Astrocyte (in vitro differentiated cells and primary cell): ENCODE measurements at regions not wholly inside any gene's neighbourhood (a gene's known extent, or its start where the extent isn't known, plus 50 kb on each side); places are given as distances from the start of the nearest gene placed in this dataset.

Experiments
- DNase-seq: peaks from one replicate; pipeline ENCODE4 v3.0.0-alpha.2; 2010; ENCODE audit warnings: low read depth
- FAIRE-seq: peaks from 2 replicates; lab custom pipeline; 2011; peaks lifted over from hg19 to GRCh38; lab: Jason Lieb, UNC
- H2AFZ ChIP-seq: 2 replicates; pipeline ENCODE4 v1.6.0; 2012; ENCODE audit warnings: low read depth, low read length, inconsistent platforms
- H3K27ac ChIP-seq: 2 replicates; pipeline ENCODE4 v1.5.1; 2011; ENCODE audit warnings: low read depth, low read length, inconsistent platforms
- H3K27me3 ChIP-seq: 2 replicates; pipeline ENCODE4 v1.6.0; 2011; ENCODE audit warnings: low read length, inconsistent platforms; ENCODE audit not compliant: insufficient read depth
- H3K36me3 ChIP-seq: 2 replicates; pipeline ENCODE4 v1.5.1; 2011; ENCODE audit warnings: low read length, inconsistent platforms; ENCODE audit not compliant: insufficient read depth
- H3K4me1 ChIP-seq: 2 replicates; pipeline ENCODE4 v1.5.1; 2011; ENCODE audit warnings: low read length, inconsistent platforms; ENCODE audit not compliant: insufficient read depth
- H3K4me2 ChIP-seq: 2 replicates; pipeline ENCODE4 v1.6.0; 2012; ENCODE audit warnings: low read length, inconsistent platforms
- H3K4me3 ChIP-seq: 2 replicates; pipeline ENCODE4 v1.5.1; 2011; ENCODE audit warnings: low read depth, mild to moderate bottlenecking, low read length, inconsistent platforms; ENCODE audit not compliant: insufficient read depth
- H3K79me2 ChIP-seq: 2 replicates; pipeline ENCODE4 v1.6.0; 2012; ENCODE audit warnings: mild to moderate bottlenecking, low read length, inconsistent platforms; ENCODE audit not compliant: insufficient read depth
- H3K9ac ChIP-seq: 2 replicates; pipeline ENCODE4 v1.6.0; 2012; ENCODE audit warnings: mild to moderate bottlenecking, low read length, inconsistent platforms
- H3K9me3 ChIP-seq: 2 replicates; pipeline ENCODE4 v1.5.1; 2012; ENCODE audit warnings: low read depth, mild to moderate bottlenecking, low read length, inconsistent platforms; ENCODE audit not compliant: insufficient read depth
- H4K20me1 ChIP-seq: 2 replicates; pipeline ENCODE4 v1.6.0; 2012; ENCODE audit warnings: low read length, inconsistent platforms; ENCODE audit not compliant: insufficient read depth
- H3K27ac Mint-ChIP-seq: one replicate; pipeline ENCODE4 v1.8.0; 2021; ENCODE audit warnings: mild to moderate bottlenecking, mixed read lengths; ENCODE audit not compliant: unreplicated experiment
- H3K27me3 Mint-ChIP-seq: one replicate; pipeline ENCODE4 v1.8.0; 2021; ENCODE audit warnings: low read depth, mixed read lengths; ENCODE audit not compliant: unreplicated experiment
- H3K36me3 Mint-ChIP-seq: one replicate; pipeline ENCODE4 v1.8.0; 2021; ENCODE audit warnings: low read depth, mixed read lengths; ENCODE audit not compliant: unreplicated experiment
- H3K4me1 Mint-ChIP-seq: one replicate; pipeline ENCODE4 v1.8.0; 2021; ENCODE audit warnings: low read depth, mixed read lengths; ENCODE audit not compliant: unreplicated experiment
- H3K4me3 Mint-ChIP-seq: one replicate; pipeline ENCODE4 v1.8.0; 2021; ENCODE audit warnings: mild to moderate bottlenecking, moderate library complexity, mixed read lengths; ENCODE audit not compliant: unreplicated experiment
- H3K9me3 Mint-ChIP-seq: one replicate; pipeline ENCODE4 v1.8.0; 2021; ENCODE audit warnings: mild to moderate bottlenecking, mixed read lengths; ENCODE audit not compliant: unreplicated experiment
- EZH2 ChIP-seq: IDR thresholded peaks from 2 replicates; pipeline ENCODE4 v1.6.1; 2012; ENCODE audit warnings: mild to moderate bottlenecking, low read length, inconsistent platforms; ENCODE audit not compliant: insufficient read depth
- TF ChIP-seq, protein P1 (sequence below): IDR thresholded peaks from 2 replicates; pipeline ENCODE4 v1.5.1; 2011; ENCODE audit warnings: low read depth, mild to moderate bottlenecking, inconsistent platforms, low read length, moderate library complexity; ENCODE audit not compliant: insufficient read depth

DNA sequence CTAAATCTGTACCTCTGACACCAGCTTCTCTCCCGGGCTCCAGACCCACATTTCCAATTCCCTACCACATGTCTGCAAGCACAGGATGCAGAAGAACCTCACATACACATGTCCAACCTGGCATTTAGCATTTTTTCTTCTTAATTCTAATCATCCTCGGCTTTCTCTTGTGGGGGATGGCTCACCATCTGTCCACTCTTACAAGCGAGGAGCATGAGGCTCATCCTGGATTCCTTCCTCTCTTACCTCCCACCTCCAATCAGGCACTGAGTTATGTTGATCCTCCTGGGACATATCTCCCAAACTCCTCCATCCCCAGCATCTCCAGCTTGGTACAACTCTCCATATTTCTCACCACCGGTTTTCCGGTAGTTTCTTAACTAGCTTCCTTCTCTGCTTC, 149.8 kb upstream of the LARGE1 start:
- H3K79me2 ChIP-seq, result no peaks in the 10 kb centered on the region
- H3K27me3 ChIP-seq, result no peaks in the 10 kb centered on the region
- Mint-ChIP-seq H3K4me1 (no peaks in the 10 kb centered on the region), H3K9me3 (no peaks in the 10 kb centered on the region), H3K27me3 (peaks cover 15% of the 10 kb centered on the region), H3K4me3 (no peak overlapping the region), H3K36me3 (no peaks in the 10 kb centered on the region), H3K27ac (no peak overlapping the region)
- peaks cover 4% of the 10 kb centered on the region for H3K9me3 ChIP-seq
- H3K27ac ChIP-seq, result no peak overlapping the region
- FAIRE-seq, result no peak
- H3K9ac ChIP-seq, result no peak overlapping the region
- TF ChIP-seq, protein P1, sequence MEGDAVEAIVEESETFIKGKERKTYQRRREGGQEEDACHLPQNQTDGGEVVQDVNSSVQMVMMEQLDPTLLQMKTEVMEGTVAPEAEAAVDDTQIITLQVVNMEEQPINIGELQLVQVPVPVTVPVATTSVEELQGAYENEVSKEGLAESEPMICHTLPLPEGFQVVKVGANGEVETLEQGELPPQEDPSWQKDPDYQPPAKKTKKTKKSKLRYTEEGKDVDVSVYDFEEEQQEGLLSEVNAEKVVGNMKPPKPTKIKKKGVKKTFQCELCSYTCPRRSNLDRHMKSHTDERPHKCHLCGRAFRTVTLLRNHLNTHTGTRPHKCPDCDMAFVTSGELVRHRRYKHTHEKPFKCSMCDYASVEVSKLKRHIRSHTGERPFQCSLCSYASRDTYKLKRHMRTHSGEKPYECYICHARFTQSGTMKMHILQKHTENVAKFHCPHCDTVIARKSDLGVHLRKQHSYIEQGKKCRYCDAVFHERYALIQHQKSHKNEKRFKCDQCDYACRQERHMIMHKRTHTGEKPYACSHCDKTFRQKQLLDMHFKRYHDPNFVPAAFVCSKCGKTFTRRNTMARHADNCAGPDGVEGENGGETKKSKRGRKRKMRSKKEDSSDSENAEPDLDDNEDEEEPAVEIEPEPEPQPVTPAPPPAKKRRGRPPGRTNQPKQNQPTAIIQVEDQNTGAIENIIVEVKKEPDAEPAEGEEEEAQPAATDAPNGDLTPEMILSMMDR, result no peak
- TF ChIP-seq EZH2, result no peak
- H2AFZ ChIP-seq, result no peak overlapping the region
- H3K4me1 ChIP-seq, result no peaks in the 10 kb centered on the region
- no peaks in the 10 kb centered on the region for H4K20me1 ChIP-seq
- no peaks in the 10 kb centered on the region for H3K36me3 ChIP-seq
- DNase-seq, result no peak
- H3K4me2 ChIP-seq, result no peak overlapping the region
- H3K4me3 ChIP-seq, result no peak overlapping the region

DNA sequence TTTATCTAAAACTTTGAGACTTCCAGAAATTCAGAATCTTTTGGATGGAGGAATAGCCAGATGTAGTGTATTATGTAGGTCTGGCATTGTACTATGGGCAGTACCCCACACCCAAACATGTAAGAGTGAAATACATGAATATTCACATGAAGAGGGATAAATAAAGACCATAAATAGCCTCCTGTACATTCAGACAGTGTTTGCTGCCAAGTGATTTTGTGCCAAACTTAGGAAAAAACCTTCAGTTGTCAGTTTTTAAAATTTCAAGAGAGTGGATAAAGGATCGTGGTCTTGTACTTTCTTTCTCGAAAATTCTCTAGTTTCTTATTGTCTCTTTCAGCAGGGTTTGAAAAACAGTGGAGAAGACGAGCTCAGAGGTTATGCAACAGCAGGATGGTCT, 150.3 kb upstream of the LARGE1 start:
- no peaks in the 10 kb centered on the region for H3K4me1 Mint-ChIP-seq
- H3K27ac Mint-ChIP-seq, result no peak overlapping the region
- Histone ChIP-seq H3K9ac (no peak overlapping the region), H3K36me3 (no peaks in the 10 kb centered on the region), H3K9me3 (peaks cover 4% of the 10 kb centered on the region), H3K79me2 (no peaks in the 10 kb centered on the region), H2AFZ (no peak overlapping the region), H3K27ac (no peak overlapping the region), H3K4me1 (no peaks in the 10 kb centered on the region), H3K4me3 (no peak overlapping the region), H4K20me1 (no peaks in the 10 kb centered on the region), H3K27me3 (no peaks in the 10 kb centered on the region), H3K4me2 (no peak overlapping the region)
- H3K9me3 Mint-ChIP-seq, result no peaks in the 10 kb centered on the region
- H3K4me3 Mint-ChIP-seq, result no peak overlapping the region
- FAIRE-seq, result no peak
- H3K36me3 Mint-ChIP-seq, result no peaks in the 10 kb centered on the region
- DNase-seq, result no peak
- H3K27me3 Mint-ChIP-seq, result peaks cover 17% of the 10 kb centered on the region
- TF ChIP-seq, protein P1, result no peak
- no peak for TF ChIP-seq EZH2

GRCh38 chr22:34072585-34072984, 152.3 kb upstream of the LARGE1 start:
- DNase-seq, result no peak
- Histone ChIP-seq H4K20me1 (no peaks in the 10 kb centered on the region), H3K79me2 (no peaks in the 10 kb centered on the region), H2AFZ (no peak overlapping the region), H3K9me3 (peaks cover 4% of the 10 kb centered on the region), H3K4me1 (no peaks in the 10 kb centered on the region), H3K9ac (no peak overlapping the region), H3K36me3 (no peaks in the 10 kb centered on the region), H3K4me3 (no peak overlapping the region), H3K27ac (no peak overlapping the region), H3K4me2 (no peak overlapping the region), H3K27me3 (no peaks in the 10 kb centered on the region)
- Mint-ChIP-seq H3K9me3 (no peaks in the 10 kb centered on the region), H3K4me3 (no peak overlapping the region), H3K27ac (no peak overlapping the region), H3K4me1 (no peaks in the 10 kb centered on the region), H3K36me3 (no peaks in the 10 kb centered on the region), H3K27me3 (peaks cover 18% of the 10 kb centered on the region)
- no peak for TF ChIP-seq EZH2
- TF ChIP-seq, protein P1, result no peak
- no peak for FAIRE-seq
